ENCODE measurements at regions not wholly inside any gene's neighbourhood (a gene's known extent, or its start where the extent isn't known, plus 50 kb on each side); places are given as distances from the start of the nearest gene placed in this dataset.

GRCh38 chr18:26764586-26764985 lies 100.9 kb downstream of the AQP4 start:
- no peak for TF ChIP-seq CTCF (IDR thresholded peaks at IDR 0.05 in 4 of 5, conservative IDR thresholded peaks at IDR 0.05 in 1 of 5)
- TF ChIP-seq POLR2A (IDR thresholded peaks at IDR 0.05): no peak

All from gastrocnemius medialis (tissue), 4 donors.